HepG2 (cell line): ENCODE measurements at regions not wholly inside any gene's neighbourhood (a gene's known extent, or its start where the extent isn't known, plus 50 kb on each side); places are given as distances from the start of the nearest gene placed in this dataset.

Experiments
- ATAC-seq: fragments of 200-7000 bp; cut with Tn5 transposase; 3 replicates; pipeline ENCODE4 v1.9.1; 2020; ENCODE audit warnings: mild to moderate bottlenecking, moderate library complexity
- BruUV-seq: library from RNA; stranded (reverse); fragments of 400-500 nt; replicated peaks from 2 replicates; lab custom pipeline; 2021; lab: Mats Ljungman, UMichigan
- CTCF ChIA-PET: fragments of 300-600 bp; formaldehyde crosslinking; extraction: SDS; loops from one replicate; lab custom pipeline; 2021; ENCODE audit warnings: low total read pairs, inconsistent platforms, low intra/inter-chr PET ratio; lab: Yijun Ruan, JAX
- POLR2A ChIA-PET: fragments of 350-600 bp; sonication (Branson Sonifier 250); formaldehyde crosslinking; loops from one replicate; lab custom pipeline; 2020; ENCODE audit warnings: antibody characterized with exemption, inconsistent platforms; lab: Yijun Ruan, JAX
- DNase-seq: peaks from one replicate; pipeline ENCODE4 v3.0.0-alpha.2; 2015; ENCODE audit warnings: low spot score
- FAIRE-seq: peaks from 3 replicates; lab custom pipeline; 2011; peaks lifted over from hg19 to GRCh38; lab: Jason Lieb, UNC
- H2AFZ ChIP-seq: one replicate; pipeline ENCODE4 v1.6.1; 2011; ENCODE audit warnings: low read length, inconsistent platforms
- H3K27ac ChIP-seq: fragments of 300-600 bp; 3 replicates; pipeline ENCODE4 v1.8.0; 2011; ENCODE audit warnings: mixed run types, mild to moderate bottlenecking, mixed read lengths, low read length, inconsistent platforms; ENCODE audit not compliant: insufficient read depth; ENCODE audit errors: extremely low read length
- H3K27me3 ChIP-seq, 2 experiments: fragments of 200-600 bp in 1 of 2; 2 replicates in 1 of 2; 3 replicates in 1 of 2; pipeline versions ENCODE4 v1.6.0 to v1.8.0; 2011; ENCODE audit warnings: low read length in 2 of 2, mild to moderate bottlenecking in 2 of 2, moderate library complexity in 2 of 2, inconsistent platforms in 1 of 2; ENCODE audit not compliant: insufficient read depth in 2 of 2, control insufficient read depth in 1 of 2
- H3K36me3 ChIP-seq, 2 experiments: fragments of 200-600 bp in 1 of 2; replicated peaks in 1 of 2; 2 replicates in 1 of 2; 3 replicates in 1 of 2; pipeline versions ENCODE4 v1.5.1 to v1.8.0; 2011; ENCODE audit warnings: low read length in 2 of 2, inconsistent platforms in 1 of 2; ENCODE audit not compliant: insufficient read depth in 2 of 2, control insufficient read depth in 1 of 2
- H3K4me1 ChIP-seq: 2 replicates; pipeline ENCODE4 v1.5.1; 2012; ENCODE audit warnings: low read length, inconsistent platforms; ENCODE audit not compliant: insufficient read depth
- H3K4me2 ChIP-seq: 2 replicates; pipeline ENCODE4 v1.6.0; 2011; ENCODE audit warnings: low read depth, low read length, inconsistent platforms
- H3K4me3 ChIP-seq, 3 experiments: fragments of 200-600 bp in 1 of 3; sonication (generic), shearing (Covaris generic) in 1 of 3; replicated peaks in 1 of 3; 2 replicates each; pipeline ENCODE4 v1.5.1; 2011 to 2016; ENCODE audit warnings: low read length in 3 of 3, inconsistent platforms in 2 of 3, low read depth in 2 of 3, mild to moderate bottlenecking in 2 of 3, control low read depth in 1 of 3, mixed read lengths in 1 of 3; ENCODE audit not compliant: insufficient read depth in 1 of 3
- H3K79me2 ChIP-seq: one replicate; pipeline ENCODE4 v1.6.1; 2011; ENCODE audit warnings: low read length, inconsistent platforms; ENCODE audit not compliant: insufficient read depth
- H3K9ac ChIP-seq: 2 replicates; pipeline ENCODE4 v1.6.0; 2011; ENCODE audit warnings: mild to moderate bottlenecking, low read depth, low read length, inconsistent platforms; ENCODE audit not compliant: insufficient read depth
- H3K9me3 ChIP-seq: 2 replicates; pipeline ENCODE4 v1.5.1; 2012; ENCODE audit warnings: mild to moderate bottlenecking, low read length
- H4K20me1 ChIP-seq: 2 replicates; pipeline ENCODE4 v1.6.0; 2011; ENCODE audit warnings: inconsistent platforms, mild to moderate bottlenecking, low read length, moderate library complexity; ENCODE audit not compliant: insufficient read depth
- DNMT1 ChIP-seq: sonication (generic); formaldehyde crosslinking; IDR thresholded peaks from 2 replicates; pipeline ENCODE4 v1.5.1; 2020; ENCODE audit warnings: mild to moderate bottlenecking, missing genetic modification reagents
- FLYWCH1 ChIP-seq: sonication (generic); formaldehyde crosslinking; IDR thresholded peaks from 2 replicates; pipeline ENCODE4 v1.8.1; 2023; ENCODE audit warnings: mild to moderate bottlenecking, missing genetic modification reagents
- HMG20B ChIP-seq: conservative IDR thresholded peaks from 2 replicates; pipeline ENCODE4 v1.6.1; 2016; ENCODE audit warnings: missing genetic modification reagents, missing compliant biosample characterization
- HNF1B ChIP-seq: sonication (generic); formaldehyde crosslinking; IDR thresholded peaks from 2 replicates; pipeline ENCODE4 v1.5.1; 2020; ENCODE audit warnings: mild to moderate bottlenecking, moderate library complexity, missing genetic modification reagents
- IRF9 ChIP-seq: sonication (generic); formaldehyde crosslinking; IDR thresholded peaks from 2 replicates; pipeline ENCODE4 v1.8.0; 2022; ENCODE audit warnings: missing genetic modification reagents, mild to moderate bottlenecking, borderline replicate concordance
- MAFG ChIP-seq: sonication (generic); formaldehyde crosslinking; IDR thresholded peaks from 2 replicates; pipeline ENCODE4 v1.5.1; 2020; ENCODE audit warnings: mild to moderate bottlenecking, missing genetic modification reagents
- PHB2 ChIP-seq: fragments of 450-650 bp; IDR thresholded peaks from 2 replicates; pipeline ENCODE4 v1.6.1; 2018; ENCODE audit not compliant: partially characterized antibody
- REL ChIP-seq: sonication (generic); formaldehyde crosslinking; conservative IDR thresholded peaks from 2 replicates; pipeline ENCODE4 v1.8.0; 2022; ENCODE audit warnings: mild to moderate bottlenecking, missing genetic modification reagents, moderate library complexity
- SIN3B ChIP-seq: fragments of 150-350 bp; IDR thresholded peaks from 2 replicates; pipeline ENCODE4 v1.6.1; 2014; ENCODE audit warnings: low read length
- TMF1 ChIP-seq: sonication (generic); formaldehyde crosslinking; IDR thresholded peaks from 2 replicates; pipeline ENCODE4 v1.8.1; 2022; ENCODE audit warnings: low read depth, missing genetic modification reagents
- ZBTB8A ChIP-seq: sonication (generic); formaldehyde crosslinking; IDR thresholded peaks from 2 replicates; pipeline ENCODE4 v1.4.0; 2020; ENCODE audit warnings: mild to moderate bottlenecking, low read depth, missing genetic modification reagents, borderline replicate concordance
- ZNF18 ChIP-seq: sonication (generic); formaldehyde crosslinking; IDR thresholded peaks from 2 replicates; pipeline ENCODE4 v1.8.0; 2022; ENCODE audit warnings: mild to moderate bottlenecking, missing genetic modification reagents; ENCODE audit not compliant: insufficient replicate concordance
- ZNF224 ChIP-seq: sonication (generic); formaldehyde crosslinking; IDR thresholded peaks from 2 replicates; pipeline ENCODE4 v1.5.0; 2020; ENCODE audit warnings: mild to moderate bottlenecking, missing genetic modification reagents
- ZNF225 ChIP-seq: sonication (generic); formaldehyde crosslinking; IDR thresholded peaks from 2 replicates; pipeline ENCODE4 v1.4.0; 2020; ENCODE audit warnings: mild to moderate bottlenecking, missing genetic modification reagents
- ZNF329 ChIP-seq: sonication (generic); formaldehyde crosslinking; IDR thresholded peaks from 2 replicates; pipeline ENCODE4 v1.9.0; 2021; ENCODE audit warnings: low read depth, mild to moderate bottlenecking, missing genetic modification reagents
- ZNF777 ChIP-seq: sonication (generic); formaldehyde crosslinking; IDR thresholded peaks from 2 replicates; pipeline ENCODE4 v1.4.0; 2020; ENCODE audit warnings: missing genetic modification reagents
- WGBS: methylation state at CpG from one replicate; pipeline ENCODE4 v1.1.6; 2017; ENCODE audit warnings: low lambda C conversion rate; 5-methylcytosine and 5-hydroxymethylcytosine counted together
- in situ Hi-C: cut with HindIII; loops from 2 replicates; pipeline ENCODE4 v1.10.0; 2017; ENCODE audit warnings: low pct_unique_long_range_greater_than_20kb; ENCODE audit not compliant: extremely low pct_ligation_motif_present
- intact Hi-C: fragments of 100-400 bp; cut with micrococcal nuclease; formaldehyde crosslinking; loops from one replicate; pipeline ENCODE4 v1.10.0; 2022; ENCODE audit not compliant: unreplicated experiment

GRCh38 chr12:42857106-42857505 is 267.6 kb upstream of the PRICKLE1 start:
- BruUV-seq, result no TSS peak
- CTCF ChIA-PET, result no interaction called here
- intact Hi-C loops, result no loop called here

GRCh38 chr12:42855362-42855950 is 265.9 kb upstream of the PRICKLE1 start:
- no peaks in the 10 kb centered on the region for H3K36me3 ChIP-seq
- in situ Hi-C loops (no loop called here), intact Hi-C loops (no loop called here)
- H3K9ac ChIP-seq, result no peak overlapping the region
- ATAC-seq, result no peak
- H2AFZ ChIP-seq, result no peak overlapping the region
- FAIRE-seq, result no peak
- no peak overlapping the region for H3K27ac ChIP-seq
- no peaks in the 10 kb centered on the region for H3K27me3 ChIP-seq
- BruUV-seq, result no TSS peak
- DNase-seq, result no peak
- CTCF ChIA-PET, result no interaction called here
- no peaks in the 10 kb centered on the region for H3K9me3 ChIP-seq
- POLR2A ChIA-PET, result no interaction called here
- H4K20me1 ChIP-seq, result no peaks in the 10 kb centered on the region
- H3K4me1 ChIP-seq, result no peaks in the 10 kb centered on the region
- no peaks in the 10 kb centered on the region for H3K79me2 ChIP-seq
- WGBS, result 8% methylated on average over 2 of the region's 2 CpGs
- H3K4me3 ChIP-seq, result no peak overlapping the region
- TF ChIP-seq ZNF225 (no peak), FLYWCH1 (CRISPR knock-in tag) (no peak), HMG20B (CRISPR knock-in tag) (no peak), SIN3B (no peak), PHB2 (no peak), ZNF224 (CRISPR knock-in tag) (no peak), IRF9 (no peak), ZNF18 (CRISPR knock-in tag) (no peak), REL (no peak), ZNF777 (CRISPR knock-in tag) (no peak), ZBTB8A (CRISPR knock-in tag) (no peak)
- TF ChIP-seq, all 625 proteins: peak for 0
- H3K4me2 ChIP-seq, result no peak overlapping the region

More at GRCh38 chr12:42857106-42857505, 267.6 kb upstream of the PRICKLE1 start:
- no peaks in the 10 kb centered on the region for H3K4me1 ChIP-seq
- no peaks in the 10 kb centered on the region for H3K79me2 ChIP-seq
- no peak overlapping the region for H3K9ac ChIP-seq
- DNase-seq (no peak), FAIRE-seq (no peak), ATAC-seq (no peak)
- in situ Hi-C loops, result no loop called here
- no peaks in the 10 kb centered on the region for H4K20me1 ChIP-seq
- no peaks in the 10 kb centered on the region for H3K9me3 ChIP-seq
- no peak overlapping the region for H2AFZ ChIP-seq
- no peaks in the 10 kb centered on the region for H3K36me3 ChIP-seq
- H3K4me3 ChIP-seq, result no peak overlapping the region
- H3K27ac ChIP-seq, result no peak overlapping the region
- no peak for TF ChIP-seq MAFG (CRISPR knock-in tag)
- no peak for TF ChIP-seq DNMT1
- TF ChIP-seq TMF1, result no peak
- no peak for TF ChIP-seq HNF1B
- TF ChIP-seq ZNF329 (CRISPR knock-in tag), result no peak
- TF ChIP-seq, all 625 proteins: peak for 0
- Histone ChIP-seq H3K4me2 (no peak overlapping the region), H3K27me3 (no peaks in the 10 kb centered on the region)
- POLR2A ChIA-PET, result no interaction called here
